GM19043 (cell line): ENCODE measurements at regions not wholly inside any gene's neighbourhood (a gene's known extent, or its start where the extent isn't known, plus 50 kb on each side); places are given as distances from the start of the nearest gene placed in this dataset.

Experiments used
- ATAC-seq: cut with Tn5 transposase; IDR thresholded peaks from one replicate; pipeline ENCODE4 v1.9.1; 2021; ENCODE audit warnings: low read depth; ENCODE audit not compliant: unreplicated experiment

- no peak for ATAC-seq
Observed at GRCh38 chr5:74332682-74333081, 307.8 kb downstream of the ENC1 start.

GRCh38 chr5:74332006-74332405 lies 308.5 kb downstream of the ENC1 start:
- no peak for ATAC-seq

GRCh38 chr5:74328221-74328630 lies 312.3 kb downstream of the ENC1 start:
- no peak for ATAC-seq

GRCh38 chr5:74327339-74327685 lies 313.2 kb downstream of the ENC1 start:
- no peak for ATAC-seq

- peak; percentile 84 for ATAC-seq
Observed at GRCh38 chr5:74326571-74327338, 313.8 kb downstream of the ENC1 start.

- ATAC-seq = no peak
Observed at GRCh38 chr5:74325866-74326265, 314.7 kb downstream of the ENC1 start.

- no peak for ATAC-seq
Observed at GRCh38 chr5:74324556-74324955, 316.0 kb downstream of the ENC1 start.

GRCh38 chr5:74322944-74323343 lies 317.6 kb downstream of the ENC1 start:
- ATAC-seq = no peak

- no peak for ATAC-seq
Observed at GRCh38 chr5:74322191-74322590, 318.3 kb downstream of the ENC1 start.

- ATAC-seq = no peak
Observed at GRCh38 chr5:74321326-74321725, 319.2 kb downstream of the ENC1 start.

GRCh38 chr5:74320526-74320925 lies 320.0 kb downstream of the ENC1 start:
- ATAC-seq = no peak

GRCh38 chr5:74319076-74319475 lies 321.5 kb downstream of the ENC1 start:
- no peak for ATAC-seq

- no peak for ATAC-seq
Observed at GRCh38 chr5:74316064-74316603, 324.4 kb downstream of the ENC1 start.

- no peak for ATAC-seq
Observed at GRCh38 chr5:74314906-74315305, 325.6 kb downstream of the ENC1 start.

- no peak for ATAC-seq
Observed at GRCh38 chr5:74313896-74314295, 326.6 kb downstream of the ENC1 start.

- ATAC-seq = no peak
Observed at GRCh38 chr5:74312746-74313145, 327.8 kb downstream of the ENC1 start.

- ATAC-seq = no peak
Observed at GRCh38 chr5:74311961-74312360, 328.6 kb downstream of the ENC1 start.

- no peak for ATAC-seq
Observed at GRCh38 chr5:74310997-74311930, 329.3 kb downstream of the ENC1 start.

GRCh38 chr5:74310386-74310785 lies 330.1 kb downstream of the ENC1 start:
- no peak for ATAC-seq

- no peak for ATAC-seq
Observed at GRCh38 chr5:74309050-74309449, 331.5 kb downstream of the ENC1 start.

GRCh38 chr5:74306845-74307244 lies 333.7 kb downstream of the ENC1 start:
- ATAC-seq = no peak
